ENCODE measurements at regions not wholly inside any gene's neighbourhood (a gene's known extent, or its start where the extent isn't known, plus 50 kb on each side); places are given as distances from the start of the nearest gene placed in this dataset.

DNA sequence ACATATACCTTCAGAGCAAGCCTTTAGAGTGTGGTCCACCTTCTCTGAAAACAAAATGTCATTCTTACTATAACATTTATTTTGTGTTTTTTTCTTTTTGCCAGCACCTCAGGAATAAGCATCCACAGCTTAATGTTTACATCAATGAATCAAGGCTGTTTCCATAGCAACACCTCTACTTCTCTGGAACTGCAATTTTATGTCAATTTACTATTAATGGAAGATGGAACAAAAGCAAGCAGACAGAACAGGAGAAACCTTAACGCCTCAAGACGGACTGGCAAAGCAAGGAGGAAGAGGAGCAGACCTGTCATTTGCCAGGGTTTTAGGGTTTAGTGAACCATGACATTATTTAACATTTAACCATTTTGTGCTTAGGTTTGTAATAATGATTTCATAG, 63.1 kb downstream of the PRR15 start:
- no TSS peak for BruUV-seq (replicated peaks)
- ATAC-seq, result no peak
- DNase-seq (ENCODE audit: low read depth, low spot score), result no peak
- intact Hi-C loops (cut with micrococcal nuclease; ENCODE audit: unreplicated experiment), result no loop called here
- no peaks in the 10 kb centered on the region for H3K9me3 ChIP-seq (ENCODE audit: control insufficient read depth, insufficient read depth, low read depth, low read length)
- H3K4me1 ChIP-seq (ENCODE audit: control insufficient read depth, insufficient read depth, low read length), result 0 out of 2 replicates have a peak, but pooled peaks cover 6% of the 10 kb centered on the region
- H3K4me3 ChIP-seq (ENCODE audit: low read depth in 2 of 2, low read length in 2 of 2), result no peak overlapping the region
- in situ Hi-C loops (cut with HindIII; ENCODE audit: low pct_unique_long_range_greater_than_20kb, low sequenced_read_pairs), result no loop called here
- POLR2A ChIA-PET, result no interaction called here
- TF ChIP-seq POLR2AphosphoS5 (IDR thresholded peaks at IDR 0.05; ENCODE audit: low read depth, low read length) (no peak), TCF7L2 (IDR thresholded peaks at IDR 0.05; ENCODE audit: low read depth, low read length) (no peak), REST (IDR thresholded peaks at IDR 0.05; ENCODE audit: insufficient read depth in 1 of 2, low read depth in 2 of 2, low read length in 1 of 2) (no peak), CTCF (IDR thresholded peaks at IDR 0.05) (no peak), SIN3A (IDR thresholded peaks at IDR 0.05; ENCODE audit: borderline replicate concordance, insufficient read depth, low read depth, low read length) (no peak)
- no peak overlapping the region for H3K27ac ChIP-seq (ENCODE audit: low read length)
- CTCF ChIA-PET, result no interaction called here
- H3K36me3 ChIP-seq (ENCODE audit: control insufficient read depth, insufficient read depth, low read length), result no peaks in the 10 kb centered on the region
- no peaks in the 10 kb centered on the region for H3K27me3 ChIP-seq (ENCODE audit: control insufficient read depth, insufficient read depth, low read length)

GRCh38 chr7:29627631-29628030, 64.0 kb downstream of the PRR15 start:
- Histone ChIP-seq H3K9me3 (ENCODE audit: control insufficient read depth, insufficient read depth, low read depth, low read length) (no peaks in the 10 kb centered on the region), H3K27ac (ENCODE audit: low read length) (no peak overlapping the region), H3K4me1 (ENCODE audit: control insufficient read depth, insufficient read depth, low read length) (0 out of 2 replicates have a peak, but pooled peaks cover 3% of the 10 kb centered on the region), H3K4me3 (ENCODE audit: low read depth in 2 of 2, low read length in 2 of 2) (no peak overlapping the region), H3K36me3 (ENCODE audit: control insufficient read depth, insufficient read depth, low read length) (no peaks in the 10 kb centered on the region), H3K27me3 (ENCODE audit: control insufficient read depth, insufficient read depth, low read length) (no peaks in the 10 kb centered on the region)
- DNase-seq (ENCODE audit: low read depth, low spot score) (no peak), ATAC-seq (no peak)
- CTCF ChIA-PET, result no interaction called here
- TF ChIP-seq CTCF (IDR thresholded peaks at IDR 0.05), result no peak
- TF ChIP-seq POLR2AphosphoS5 (IDR thresholded peaks at IDR 0.05; ENCODE audit: low read depth, low read length), result no peak
- no peak for TF ChIP-seq TCF7L2 (IDR thresholded peaks at IDR 0.05; ENCODE audit: low read depth, low read length)
- no peak for TF ChIP-seq SIN3A (IDR thresholded peaks at IDR 0.05; ENCODE audit: borderline replicate concordance, insufficient read depth, low read depth, low read length)
- TF ChIP-seq REST (IDR thresholded peaks at IDR 0.05; ENCODE audit: insufficient read depth in 1 of 2, low read depth in 2 of 2, low read length in 1 of 2), result no peak
- no TSS peak for BruUV-seq (replicated peaks)
- in situ Hi-C loops (cut with HindIII; ENCODE audit: low pct_unique_long_range_greater_than_20kb, low sequenced_read_pairs), result no loop called here
- intact Hi-C loops (cut with micrococcal nuclease; ENCODE audit: unreplicated experiment), result no loop called here
- POLR2A ChIA-PET, result no interaction called here

All from Panc1 (cell line).